ENCODE measurements at regions not wholly inside any gene's neighbourhood (a gene's known extent, or its start where the extent isn't known, plus 50 kb on each side); places are given as distances from the start of the nearest gene placed in this dataset.
"Not testable (repeated sequence)": the region's sequence is repeated elsewhere in the genome, so short reads cannot be mapped to it uniquely, and the experiment has no call there.

- no peak for DNase-seq
Measured at GRCh38 chr17:71757156-71757555, 363.7 kb upstream of the SOX9 start.

- no peak for DNase-seq
Measured at GRCh38 chr17:71757956-71758355, 362.9 kb upstream of the SOX9 start.

- DNase-seq, result no peak
Measured at GRCh38 chr17:71759422-71760060, 361.3 kb upstream of the SOX9 start.

- no peak for DNase-seq
Measured at GRCh38 chr17:71760062-71760720, 360.6 kb upstream of the SOX9 start.

- no peak for DNase-seq
Measured at GRCh38 chr17:71762526-71762925, 358.3 kb upstream of the SOX9 start.

GRCh38 chr17:71764505-71764904, 356.3 kb upstream of the SOX9 start:
- no peak for DNase-seq

GRCh38 chr17:71765437-71765836, 355.4 kb upstream of the SOX9 start:
- DNase-seq, result no peak

GRCh38 chr17:71769850-71770249, 351.0 kb upstream of the SOX9 start:
- no peak for DNase-seq

GRCh38 chr17:71777048-71777640, 343.7 kb upstream of the SOX9 start:
- no peak for DNase-seq

GRCh38 chr17:71779482-71779881, 341.3 kb upstream of the SOX9 start:
- no peak for DNase-seq

- DNase-seq, result no peak
Measured at GRCh38 chr17:71780596-71780995, 340.2 kb upstream of the SOX9 start.

GRCh38 chr17:71782021-71782420, 338.8 kb upstream of the SOX9 start:
- DNase-seq, result not testable (repeated sequence)

GRCh38 chr17:71790791-71791190, 330.0 kb upstream of the SOX9 start:
- no peak for DNase-seq

GRCh38 chr17:71791311-71791710, 329.5 kb upstream of the SOX9 start:
- no peak for DNase-seq

- DNase-seq, result no peak
Measured at GRCh38 chr17:71792966-71793365, 327.9 kb upstream of the SOX9 start.

GRCh38 chr17:71793518-71793917, 327.3 kb upstream of the SOX9 start:
- no peak for DNase-seq

GRCh38 chr17:71798701-71799100, 322.1 kb upstream of the SOX9 start:
- no peak for DNase-seq

GRCh38 chr17:71799657-71800056, 321.2 kb upstream of the SOX9 start:
- DNase-seq, result no peak

GRCh38 chr17:71801301-71801700, 319.5 kb upstream of the SOX9 start:
- no peak for DNase-seq

GRCh38 chr17:71802663-71803062, 318.2 kb upstream of the SOX9 start:
- no peak for DNase-seq

- no peak for DNase-seq
Measured at GRCh38 chr17:71803656-71804284, 317.1 kb upstream of the SOX9 start.

- no peak for DNase-seq
Measured at GRCh38 chr17:71809537-71809936, 311.3 kb upstream of the SOX9 start.

GRCh38 chr17:71813861-71814260, 307.0 kb upstream of the SOX9 start:
- not testable (repeated sequence) for DNase-seq

GRCh38 chr17:71821511-71821910, 299.3 kb upstream of the SOX9 start:
- DNase-seq, result no peak
